ENCODE measurements at regions not wholly inside any gene's neighbourhood (a gene's known extent, or its start where the extent isn't known, plus 50 kb on each side); places are given as distances from the start of the nearest gene placed in this dataset.
"Not testable (repeated sequence)": the region's sequence is repeated elsewhere in the genome, so short reads cannot be mapped to it uniquely, and the experiment has no call there.

GRCh38 chr7:41463770-41464470, 239.0 kb downstream of the INHBA start:
- DNase-seq = no peak

GRCh38 chr7:41459623-41460261, 243.1 kb downstream of the INHBA start:
- DNase-seq = no peak

GRCh38 chr7:41459183-41459582, 243.7 kb downstream of the INHBA start:
- DNase-seq = no peak

DNA sequence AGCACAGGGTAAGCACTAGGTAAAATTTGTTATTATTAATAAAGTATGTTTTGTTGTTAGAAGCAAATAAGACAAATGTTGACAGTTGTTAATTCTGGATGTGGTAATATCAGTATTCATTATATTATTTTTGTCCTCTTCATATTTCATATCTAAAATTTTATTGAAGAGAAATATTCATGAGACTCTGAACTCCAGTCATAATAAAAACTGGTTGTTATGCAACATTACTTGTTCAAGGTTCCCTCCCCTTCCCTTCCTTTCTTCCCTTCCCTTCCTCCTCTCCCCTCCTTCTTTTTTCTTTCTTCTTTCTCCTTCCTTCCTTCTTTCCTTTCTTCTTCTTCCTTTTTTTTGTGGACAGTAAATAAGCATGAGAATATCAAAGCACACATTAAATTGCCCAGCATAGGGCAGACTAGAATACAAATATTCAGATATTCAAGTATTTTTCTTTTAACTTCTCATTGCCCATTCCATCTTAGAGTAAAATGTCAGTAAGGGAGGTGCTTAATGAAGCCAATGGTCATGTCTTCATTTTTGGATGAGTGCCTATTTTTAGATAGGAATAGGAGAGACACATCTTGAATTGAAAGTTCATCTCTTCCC, 245.0 kb downstream of the INHBA start:
- no peak for DNase-seq

DNA sequence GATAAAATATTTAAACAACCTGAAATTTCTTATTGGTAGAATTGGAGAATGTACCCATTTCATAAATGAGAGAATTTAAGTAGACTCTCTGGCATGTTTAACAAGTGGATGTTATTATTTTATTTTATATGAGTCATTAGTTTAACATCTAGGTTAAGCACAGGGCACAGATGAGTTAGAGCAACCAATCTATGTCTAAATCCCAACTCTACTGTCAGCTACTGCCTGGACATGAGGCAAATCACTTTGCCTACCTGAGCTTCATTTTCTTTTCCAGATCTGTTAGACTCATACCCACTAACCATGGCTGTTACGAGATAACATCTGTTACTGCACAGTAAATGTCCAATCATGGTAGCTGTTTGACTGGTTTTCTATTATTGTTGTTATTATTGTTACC, 251.1 kb downstream of the INHBA start:
- DNase-seq = no peak

DNA sequence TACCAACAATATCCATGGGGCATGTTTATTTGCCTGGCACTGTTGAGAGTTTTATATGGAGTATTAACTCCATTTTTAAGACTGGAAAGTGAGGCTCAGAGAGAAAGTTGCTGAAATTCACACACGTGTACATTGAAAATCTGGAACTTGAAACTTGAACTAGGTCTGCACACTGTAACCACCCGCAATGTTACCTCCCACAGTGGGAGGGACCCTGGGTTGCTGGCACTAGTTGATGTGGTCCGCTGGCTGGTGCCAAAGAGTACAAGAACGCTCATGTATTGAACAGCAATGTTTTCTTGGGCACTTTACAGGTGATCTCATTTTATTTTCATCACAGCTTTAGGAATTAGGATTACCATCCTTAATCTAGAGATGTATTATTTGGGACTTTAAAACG, 253.2 kb downstream of the INHBA start:
- no peak for DNase-seq

DNA sequence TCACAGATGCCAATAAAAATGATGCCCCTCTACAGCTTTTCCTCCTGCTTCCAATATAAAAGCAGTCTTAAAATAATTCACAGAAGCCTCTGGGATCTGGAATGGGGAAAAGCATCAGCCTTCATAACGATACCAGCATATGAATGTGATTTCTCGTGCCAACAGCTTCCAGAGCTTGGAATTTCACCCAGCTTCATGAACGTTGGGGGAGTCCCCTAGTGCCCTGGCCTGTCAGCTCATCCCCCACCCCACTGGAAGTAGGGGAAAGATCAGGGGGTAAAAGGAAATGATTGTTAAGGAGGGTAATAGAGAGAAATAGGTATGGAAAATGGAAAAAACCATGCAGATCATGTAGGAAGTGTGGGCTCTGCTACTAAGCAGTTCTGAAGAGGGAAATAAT, 253.6 kb downstream of the INHBA start:
- no peak for DNase-seq

DNA sequence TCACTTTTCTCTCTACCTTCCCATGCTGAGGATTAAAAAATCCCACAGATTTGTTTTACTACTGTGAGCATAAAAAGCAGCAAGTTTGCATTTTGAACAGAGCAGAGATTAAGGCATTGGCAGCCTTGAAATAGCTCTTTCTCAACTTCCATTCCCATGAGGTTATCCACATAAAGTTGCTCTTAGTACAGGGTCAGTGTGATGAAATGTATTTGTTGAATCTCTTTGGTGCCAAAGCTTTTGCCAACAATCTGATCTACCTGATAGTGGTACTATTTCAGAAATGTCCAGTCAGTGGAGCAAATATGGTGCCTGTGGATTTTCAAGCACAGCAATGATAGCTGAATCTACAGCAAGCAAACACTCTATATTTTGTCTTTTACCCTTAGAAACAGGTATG, 254.8 kb downstream of the INHBA start:
- DNase-seq = no peak

GRCh38 chr7:41447450-41448042, 255.3 kb downstream of the INHBA start:
- no peak for DNase-seq

GRCh38 chr7:41446606-41447449, 256.1 kb downstream of the INHBA start:
- DNase-seq = no peak

- DNase-seq = no peak
Measured at GRCh38 chr7:41445946-41446345, 256.9 kb downstream of the INHBA start.

DNA sequence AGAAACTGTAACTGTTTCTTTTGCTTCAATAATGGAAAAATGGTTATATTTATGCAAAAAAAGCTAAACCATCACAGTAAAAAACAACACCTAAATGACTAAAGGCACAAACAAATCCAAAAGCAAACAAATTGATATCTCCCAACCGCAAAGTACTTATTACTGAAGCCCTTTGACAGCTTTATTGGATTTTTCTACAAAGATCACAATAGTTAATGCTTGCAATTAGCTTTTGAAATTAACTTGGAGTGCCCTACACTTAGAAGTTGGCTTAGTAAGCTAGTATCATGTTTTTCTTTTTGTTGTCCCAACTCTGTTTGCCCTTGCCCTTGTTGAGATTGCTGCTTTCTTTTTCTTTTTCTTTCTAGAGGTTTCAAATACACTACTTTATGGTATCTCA, 257.5 kb downstream of the INHBA start:
- DNase-seq = no peak

- DNase-seq = no peak
Measured at GRCh38 chr7:41439515-41439879, 263.4 kb downstream of the INHBA start.

- DNase-seq = no peak
Measured at GRCh38 chr7:41438705-41439514, 264.0 kb downstream of the INHBA start.

GRCh38 chr7:41437257-41438196, 265.4 kb downstream of the INHBA start:
- DNase-seq = no peak

- DNase-seq = no peak
Measured at GRCh38 chr7:41436139-41436538, 266.8 kb downstream of the INHBA start.

DNA sequence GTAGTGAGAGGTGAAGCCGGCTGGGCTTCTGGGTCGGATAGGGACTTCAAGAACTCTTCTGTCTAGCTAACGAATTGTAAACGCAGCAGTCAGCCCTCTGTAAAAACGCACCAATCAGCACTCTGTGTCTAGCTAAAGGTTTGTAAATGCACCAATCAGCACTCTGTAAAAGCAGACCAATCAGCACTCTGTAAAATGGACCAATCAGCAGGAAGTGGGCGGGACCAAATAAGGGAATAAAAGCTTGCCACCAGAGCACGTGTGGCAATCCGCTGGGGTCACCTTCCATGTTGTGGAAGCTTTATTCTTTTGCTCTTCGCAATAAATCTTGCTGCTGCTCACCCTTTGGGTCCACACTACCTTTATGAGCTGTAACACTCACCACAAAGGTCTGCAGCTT, 267.9 kb downstream of the INHBA start:
- DNase-seq = not testable (repeated sequence)

- no peak for DNase-seq
Measured at GRCh38 chr7:41431671-41432070, 271.2 kb downstream of the INHBA start.

- DNase-seq = no peak
Measured at GRCh38 chr7:41428381-41428780, 274.5 kb downstream of the INHBA start.

DNA sequence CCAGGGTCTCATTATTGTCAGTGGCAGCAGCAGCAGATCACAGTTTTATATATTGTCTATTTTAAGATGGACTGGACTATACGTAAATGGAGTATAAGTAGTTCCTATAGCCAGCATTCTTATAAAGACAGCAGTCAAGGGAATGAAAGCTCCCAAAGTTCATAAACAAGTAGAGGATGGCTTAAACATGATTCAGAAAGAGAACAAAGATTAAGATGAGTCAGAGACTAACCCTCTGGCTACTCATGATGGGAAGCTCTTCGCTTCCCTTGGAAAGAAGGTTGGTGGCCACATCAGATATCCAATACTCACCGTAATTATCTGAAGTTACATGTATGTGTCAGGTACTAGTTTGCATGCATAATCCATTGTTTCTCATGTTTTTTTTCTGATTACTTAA, 277.0 kb downstream of the INHBA start:
- no peak for DNase-seq

DNA sequence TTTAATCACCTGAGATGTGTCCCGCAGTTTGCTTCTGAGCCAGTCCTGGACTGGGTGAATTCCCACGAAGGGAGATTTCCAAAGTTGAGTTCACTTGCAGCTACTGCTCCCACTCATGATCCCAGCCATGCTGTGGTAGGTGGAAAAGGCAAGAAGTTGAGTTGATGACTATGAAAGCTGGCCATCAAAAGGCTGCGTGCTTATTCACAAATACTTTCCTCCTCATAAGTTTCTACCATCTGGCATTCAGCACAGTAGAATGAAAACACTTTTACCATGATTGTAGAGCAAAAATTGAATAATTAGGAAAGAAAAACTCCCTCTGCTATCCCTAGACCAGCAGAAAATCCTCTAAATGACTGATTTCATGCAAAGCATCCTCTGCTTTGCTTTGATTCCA, 281.8 kb downstream of the INHBA start:
- no peak for DNase-seq

All from NCI-H510A (cell line).